NCI-H1436 treated with DMSO at 0.1 percent for 48 hours (cell line): ENCODE measurements at regions not wholly inside any gene's neighbourhood (a gene's known extent, or its start where the extent isn't known, plus 50 kb on each side); places are given as distances from the start of the nearest gene placed in this dataset.

Source experiments
- DNase-seq: peaks from one replicate; lab custom pipeline; 2025; lab: John Stamatoyannopoulos, UW

DNA sequence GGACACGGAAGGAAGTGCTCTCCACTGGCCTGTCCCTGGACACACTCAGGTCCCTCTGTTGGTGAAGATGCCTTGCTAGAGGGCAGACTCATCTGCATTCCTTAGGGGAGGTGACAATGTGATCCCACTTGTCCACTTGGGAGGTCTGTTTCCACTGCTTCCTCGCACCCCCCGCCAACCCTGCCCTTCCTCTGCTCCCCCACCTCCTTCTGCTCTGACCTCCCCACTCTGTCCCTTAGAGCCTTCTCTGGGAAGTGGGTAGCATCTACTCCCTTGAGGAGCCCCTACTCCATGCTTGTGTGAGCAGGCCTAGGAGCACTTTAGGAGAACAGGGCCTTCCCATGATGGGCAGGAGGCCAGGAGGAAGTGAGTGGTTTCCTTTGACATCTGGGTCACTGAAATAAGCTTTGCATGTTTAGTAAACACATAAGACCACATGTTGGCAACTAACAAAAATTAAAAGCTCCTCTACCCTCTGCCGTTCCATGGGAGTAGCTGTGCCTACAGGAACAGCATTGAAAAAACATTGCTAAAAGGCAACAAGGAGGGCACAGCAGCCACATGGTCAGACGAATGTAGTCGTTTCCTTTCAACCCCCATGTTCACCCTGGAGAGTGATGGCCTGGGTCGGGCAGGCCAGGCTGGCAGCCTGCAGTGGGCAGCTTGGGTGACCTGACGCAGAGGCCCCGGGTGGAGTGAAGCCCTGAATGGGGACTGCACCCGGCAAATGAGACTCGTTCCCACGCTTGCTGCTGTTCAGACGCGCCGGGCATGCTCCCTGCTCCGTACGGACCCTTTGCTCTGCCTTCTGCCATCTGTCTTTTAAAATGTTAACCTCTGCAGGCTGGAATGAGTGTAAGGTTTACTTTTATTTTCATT, 634.0 kb downstream of the IRX1 start:
- no peak for DNase-seq

- no peak for DNase-seq
Measured at GRCh38 chr5:4230471-4230785, 634.8 kb downstream of the IRX1 start.

GRCh38 chr5:4230786-4231641, 635.4 kb downstream of the IRX1 start:
- DNase-seq: no peak

- no peak for DNase-seq
Measured at GRCh38 chr5:4232084-4232483, 636.5 kb downstream of the IRX1 start.

- no peak for DNase-seq
Measured at GRCh38 chr5:4233671-4234070, 638.0 kb downstream of the IRX1 start.

- no peak for DNase-seq
Measured at GRCh38 chr5:4243479-4244264, 648.0 kb downstream of the IRX1 start.

GRCh38 chr5:4244306-4244705, 648.7 kb downstream of the IRX1 start:
- DNase-seq: no peak

DNA sequence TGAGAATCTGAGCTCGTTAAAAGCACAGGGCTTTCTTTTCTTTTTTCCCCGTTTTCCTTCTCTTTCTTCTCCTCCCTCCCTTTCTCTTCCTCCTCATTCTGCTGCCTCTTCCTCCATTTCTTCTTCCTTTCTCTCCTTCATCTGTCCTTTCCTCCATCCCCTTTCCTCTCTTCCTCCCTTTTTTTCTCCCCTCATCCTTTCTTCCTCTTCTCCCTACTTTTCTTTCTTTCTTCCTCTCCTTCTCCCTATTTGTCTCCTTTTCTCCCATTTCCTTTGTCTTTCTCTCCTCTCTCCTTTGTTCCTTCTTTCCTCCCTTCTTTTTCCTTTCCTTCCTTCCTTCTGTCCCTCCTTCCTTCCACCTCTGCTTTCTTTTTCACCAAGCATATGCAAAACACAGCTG, 649.4 kb downstream of the IRX1 start:
- no peak for DNase-seq

DNA sequence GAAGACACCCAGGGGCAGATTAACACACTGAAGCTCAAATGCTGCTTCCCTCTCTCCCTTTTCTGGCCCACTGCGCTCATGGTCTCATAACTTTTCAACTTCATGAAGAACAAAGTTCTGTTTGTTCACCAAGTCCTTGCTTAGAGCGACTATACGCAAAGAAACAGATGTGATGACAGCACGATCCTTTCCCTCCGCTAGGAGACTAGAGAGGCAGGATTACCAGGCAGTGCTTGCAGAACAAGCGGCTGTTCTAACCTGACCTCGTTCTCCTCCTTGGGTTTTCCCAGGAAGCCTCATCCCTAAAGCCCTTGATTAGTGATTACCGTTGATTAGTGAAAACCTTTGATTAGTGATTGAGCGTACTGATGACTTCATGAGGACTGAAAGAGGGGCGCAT, 649.9 kb downstream of the IRX1 start:
- DNase-seq: no peak

DNA sequence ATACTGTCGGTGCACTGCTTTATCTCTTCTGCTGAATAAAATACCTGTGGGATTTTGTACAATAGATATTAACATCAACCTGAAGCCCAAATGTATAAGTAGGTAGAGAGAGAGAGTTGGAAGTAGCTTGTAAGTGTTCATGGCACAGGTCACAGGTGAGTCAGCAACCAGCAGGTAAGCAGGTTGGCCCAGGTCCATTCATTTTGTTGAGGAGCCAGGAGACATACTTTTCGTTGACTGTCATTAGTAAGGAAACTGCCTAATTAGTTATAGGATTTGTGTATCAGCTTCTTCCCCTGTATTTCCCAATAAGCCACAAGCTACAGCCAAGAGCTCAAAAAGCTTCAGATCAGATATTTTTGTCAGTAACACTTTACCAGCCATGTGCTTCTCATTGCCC, 650.8 kb downstream of the IRX1 start:
- no peak for DNase-seq

GRCh38 chr5:4250254-4250653, 654.6 kb downstream of the IRX1 start:
- no peak for DNase-seq

DNA sequence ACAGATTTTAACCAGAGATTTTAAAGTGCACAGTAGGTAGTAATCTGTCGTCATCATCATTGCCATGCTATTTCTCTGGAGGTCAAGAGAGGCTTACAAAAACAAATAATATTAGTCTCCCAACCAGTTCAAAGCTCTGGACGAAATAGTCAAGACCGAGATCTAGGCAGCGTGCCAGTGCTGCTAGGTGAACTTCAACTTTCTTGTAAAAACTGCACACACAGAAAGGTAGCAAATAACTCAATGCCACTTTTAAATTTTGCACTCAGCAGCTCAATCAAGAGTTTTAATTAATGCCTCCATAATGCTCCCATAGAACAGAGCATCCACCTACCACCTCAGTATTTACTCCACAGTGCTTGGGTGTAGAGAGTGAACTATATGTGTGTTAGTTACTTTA, 656.8 kb downstream of the IRX1 start:
- DNase-seq: no peak

DNA sequence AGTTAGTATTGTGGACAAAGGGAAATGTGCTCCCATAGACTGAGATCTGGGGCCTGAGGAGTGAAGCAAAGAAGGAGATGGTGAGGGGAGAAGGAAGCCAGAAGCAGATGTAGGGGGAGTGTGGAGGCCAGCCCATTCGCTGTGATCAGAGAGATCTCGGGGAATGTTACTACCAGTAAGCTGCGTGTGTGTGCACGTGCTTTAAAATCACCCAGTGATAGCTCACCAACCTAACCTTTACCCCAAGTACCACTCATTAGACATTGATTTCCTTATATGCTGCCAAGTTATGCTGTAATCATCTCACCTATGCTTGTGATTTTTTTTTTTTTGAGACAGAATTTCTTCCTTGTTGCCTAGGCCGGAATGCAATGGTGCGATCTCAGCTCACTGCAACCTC, 659.1 kb downstream of the IRX1 start:
- no peak for DNase-seq

DNA sequence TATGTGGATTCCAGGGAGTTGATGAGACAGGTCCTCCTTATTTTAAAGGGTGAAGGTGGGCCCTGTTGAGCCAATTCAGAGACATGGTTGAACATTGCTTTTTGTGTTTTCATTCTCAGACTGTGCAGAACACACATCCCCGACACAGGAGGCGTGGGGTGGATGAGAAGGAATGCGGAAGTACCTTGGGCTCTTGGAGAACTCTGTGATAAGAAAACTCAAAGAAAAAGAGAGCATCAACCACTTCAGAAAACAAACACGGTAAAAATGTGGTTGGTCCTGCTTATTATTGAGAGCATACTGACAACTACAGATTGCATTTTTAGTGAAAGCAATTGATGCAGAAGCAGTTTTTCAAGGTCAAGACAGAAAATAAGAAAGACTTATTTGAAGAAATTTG, 659.8 kb downstream of the IRX1 start:
- no peak for DNase-seq

- DNase-seq: no peak
Measured at GRCh38 chr5:4258170-4258569, 662.5 kb downstream of the IRX1 start.

GRCh38 chr5:4271193-4271592, 675.6 kb downstream of the IRX1 start:
- DNase-seq: no peak

- DNase-seq: no peak
Measured at GRCh38 chr5:4275232-4275631, 679.6 kb downstream of the IRX1 start.

DNA sequence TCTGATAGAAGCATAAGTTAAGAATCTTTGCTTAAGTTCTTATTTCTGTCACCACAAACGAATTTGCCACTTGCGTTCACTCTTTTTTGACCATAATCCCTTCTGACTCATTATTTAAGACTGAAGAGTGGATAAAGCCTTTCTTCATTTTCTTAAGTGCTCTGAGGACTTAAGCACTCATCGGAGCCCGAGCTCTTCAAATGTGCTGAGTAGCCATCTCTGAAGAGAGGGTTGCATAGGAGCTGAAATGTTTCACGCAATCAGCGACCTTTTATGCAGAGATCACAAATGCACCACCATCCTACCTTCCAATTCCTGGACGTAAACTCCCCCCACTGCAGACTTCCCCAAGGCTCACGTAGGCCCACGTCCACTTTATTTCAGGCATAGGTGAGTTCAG, 699.2 kb downstream of the IRX1 start:
- no peak for DNase-seq

DNA sequence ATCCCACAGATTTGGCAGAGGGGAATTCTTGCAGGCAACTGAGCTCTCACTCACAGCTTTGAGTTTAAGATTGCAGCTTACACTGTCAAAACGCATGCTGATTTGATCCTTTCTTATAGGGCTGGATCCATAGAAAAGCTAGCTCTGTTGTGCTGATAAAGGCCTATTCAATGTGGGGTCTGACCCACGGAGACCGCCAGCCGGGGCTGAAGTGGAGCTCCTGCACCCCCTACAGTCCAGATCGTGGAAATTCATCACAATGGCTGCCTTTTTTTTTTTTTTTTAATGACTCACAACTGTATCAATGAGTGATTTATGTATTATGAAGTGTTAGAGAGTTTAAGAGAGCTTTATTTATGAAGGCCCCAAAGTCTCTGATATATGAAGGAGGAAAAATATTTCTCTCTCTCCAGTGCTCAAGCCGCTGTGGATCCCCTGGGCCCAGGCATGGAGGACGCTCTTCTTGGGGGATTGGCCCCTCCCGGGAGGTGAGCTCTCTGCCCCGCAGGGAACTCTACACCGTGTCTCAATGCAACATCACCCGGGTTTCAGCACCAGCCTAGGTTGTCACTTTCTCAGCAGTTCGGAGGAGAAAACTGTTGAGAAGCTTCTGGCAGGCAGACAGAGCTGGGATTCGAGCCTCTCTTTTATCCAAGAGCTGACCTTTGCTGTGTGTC, 700.2 kb downstream of the IRX1 start:
- DNase-seq: no peak

GRCh38 chr5:4306057-4306456, 710.4 kb downstream of the IRX1 start:
- no peak for DNase-seq

- DNase-seq: no peak
Measured at GRCh38 chr5:4309026-4309425, 713.4 kb downstream of the IRX1 start.

DNA sequence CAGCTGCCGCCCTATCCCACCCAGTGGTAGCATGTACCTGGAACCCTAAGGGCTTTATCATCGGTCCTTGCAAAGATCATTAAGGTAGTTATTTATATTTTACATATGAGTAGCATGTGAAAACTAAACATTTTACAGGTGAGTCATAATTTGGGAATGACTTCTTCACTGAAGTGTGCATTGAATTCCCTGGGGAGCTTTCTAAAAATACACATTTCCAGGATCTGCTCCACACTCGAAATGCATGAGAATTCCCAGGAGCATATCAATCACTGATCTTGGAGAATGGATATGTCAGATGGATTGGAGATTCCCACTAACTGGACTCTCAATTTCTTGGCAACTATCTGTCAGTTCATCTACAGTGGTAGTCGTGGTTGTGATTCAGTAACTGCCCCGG, 717.5 kb downstream of the IRX1 start:
- DNase-seq: no peak
